Stimulated activated CD8-positive, alpha-beta memory T cell treated with anti-CD3 and anti-CD28 coated beads, Interleukin-7, amount 100 ng/mL, for 48 hours (primary cell): ENCODE measurements at regions not wholly inside any gene's neighbourhood (a gene's known extent, or its start where the extent isn't known, plus 50 kb on each side); places are given as distances from the start of the nearest gene placed in this dataset.
"Not testable (repeated sequence)": the region's sequence is repeated elsewhere in the genome, so short reads cannot be mapped to it uniquely, and the experiment has no call there.

Experiments
- DNase-seq, 2 donors: peaks; one replicate each; pipeline ENCODE4 v3.0.0-alpha.2; 2020; ENCODE audit warnings: low read depth in 1 of 2; ENCODE audit errors: extremely low read depth in 1 of 2

- DNase-seq: no peak
These were observed 149.0 kb upstream of the GRAMD2B start for GRCh38 chr5:126274076-126274762.

- no peak for DNase-seq
These were observed 148.5 kb upstream of the GRAMD2B start for GRCh38 chr5:126274763-126275125.

GRCh38 chr5:126277762-126278161 lies 145.4 kb upstream of the GRAMD2B start:
- no peak for DNase-seq

GRCh38 chr5:126280343-126280742 lies 142.9 kb upstream of the GRAMD2B start:
- DNase-seq: no peak

- no peak for DNase-seq
These were observed 142.4 kb upstream of the GRAMD2B start for GRCh38 chr5:126280846-126281245.

GRCh38 chr5:126284977-126285696 lies 138.1 kb upstream of the GRAMD2B start:
- DNase-seq: no peak

- DNase-seq: not testable (repeated sequence)
These were observed 127.1 kb upstream of the GRAMD2B start for GRCh38 chr5:126296121-126296520.

GRCh38 chr5:126300293-126300692 lies 122.9 kb upstream of the GRAMD2B start:
- no peak for DNase-seq

GRCh38 chr5:126301056-126301455 lies 122.2 kb upstream of the GRAMD2B start:
- no peak for DNase-seq

GRCh38 chr5:126309860-126310259 lies 113.3 kb upstream of the GRAMD2B start:
- DNase-seq: no peak

GRCh38 chr5:126311766-126312165 lies 111.4 kb upstream of the GRAMD2B start:
- no peak for DNase-seq

GRCh38 chr5:126315341-126315740 lies 107.9 kb upstream of the GRAMD2B start:
- no peak for DNase-seq

GRCh38 chr5:126332326-126332725 lies 90.9 kb upstream of the GRAMD2B start:
- DNase-seq: no peak

- no peak for DNase-seq
These were observed 88.4 kb upstream of the GRAMD2B start for GRCh38 chr5:126334760-126335159.

- no peak for DNase-seq
These were observed 87.3 kb upstream of the GRAMD2B start for GRCh38 chr5:126335886-126336285.

- no peak for DNase-seq
These were observed 84.6 kb upstream of the GRAMD2B start for GRCh38 chr5:126338635-126339034.

GRCh38 chr5:126339215-126339805 lies 83.9 kb upstream of the GRAMD2B start:
- no peak for DNase-seq

GRCh38 chr5:126341906-126342630 lies 81.1 kb upstream of the GRAMD2B start:
- no peak for DNase-seq

GRCh38 chr5:126348855-126349635 lies 74.2 kb upstream of the GRAMD2B start:
- DNase-seq: no peak

GRCh38 chr5:126351153-126351552 lies 72.1 kb upstream of the GRAMD2B start:
- DNase-seq: no peak
